Stomach (tissue), 8 donors: ENCODE measurements at regions not wholly inside any gene's neighbourhood (a gene's known extent, or its start where the extent isn't known, plus 50 kb on each side); places are given as distances from the start of the nearest gene placed in this dataset.

ENCODE experiments used
- DNase-seq, 2 donors: peaks; one replicate each; pipeline versions ENCODE4 v3.0.0 to v3.0.0-alpha.2; 2013 to 2019
- H3K27ac ChIP-seq, 5 donors: fragments of 200-600 bp in 4 of 5; sonication (generic) in 4 of 5; one replicate each; pipeline ENCODE4 v1.5.1; 2013 to 2019; ENCODE audit warnings: mild to moderate bottlenecking in 1 of 5, moderate library complexity in 1 of 5
- H3K27me3 ChIP-seq, 3 donors: fragments of 200-600 bp; sonication (generic); one replicate each; pipeline ENCODE4 v1.5.1; 2017 to 2019; ENCODE audit warnings: mixed run types in 1 of 3
- H3K36me3 ChIP-seq, 4 donors: fragments of 200-600 bp; sonication (generic); 1 replicate in 3 of 4; 2 replicates in 1 of 4; pipeline ENCODE4 v1.5.1; 2016 to 2019
- H3K4me1 ChIP-seq, 4 donors: fragments of 200-600 bp; sonication (generic); one replicate each; pipeline ENCODE4 v1.5.1; 2016 to 2019
- H3K4me3 ChIP-seq, 4 donors: fragments of 200-600 bp; sonication (generic) in 3 of 4; one replicate each; pipeline ENCODE4 v1.5.1; 2016 to 2019; ENCODE audit warnings: mild to moderate bottlenecking in 1 of 4
- H3K9me3 ChIP-seq, 4 donors: fragments of 200-600 bp; sonication (generic); one replicate each; pipeline ENCODE4 v1.5.1; 2016 to 2019
- EP300 ChIP-seq: sonication (generic); formaldehyde crosslinking; IDR thresholded peaks from one replicate; pipeline ENCODE4 v1.6.1; 2017; ENCODE audit warnings: antibody characterized with exemption
- POLR2A ChIP-seq, 4 donors: fragments of 450-650 bp; IDR thresholded peaks; one replicate each; pipeline ENCODE4 v1.6.1; 2016; ENCODE audit warnings: antibody characterized with exemption in 4 of 4, control low read depth in 2 of 4, mild to moderate bottlenecking in 1 of 4, moderate library complexity in 1 of 4
- POLR2AphosphoS5 ChIP-seq, 3 donors: sonication (generic); formaldehyde crosslinking; IDR thresholded peaks; one replicate each; pipeline ENCODE4 v1.6.1; 2016; ENCODE audit warnings: antibody characterized with exemption in 3 of 3
- WGBS, 5 donors: extraction: QIAGEN DNeasy Blood & Tissue Kit in 3 of 5; methylation state at CpG; one replicate each; pipeline versions ENCODE4 v1.1.5 to v1.1.7; 2013 to 2018; 5-methylcytosine and 5-hydroxymethylcytosine counted together
- intact Hi-C: fragments of 100-400 bp; cut with DNase I; formaldehyde crosslinking; loops from one replicate; pipeline ENCODE4 v1.15.1; 2023; ENCODE audit warnings: low total_unique reads
- TF ChIP-seq, protein P1 (sequence below), 7 experiments: fragments of 450-650 bp in 4 of 7; fragments of 200-600 bp in 3 of 7; sonication (generic) in 3 of 7; IDR thresholded peaks; one replicate each; pipeline ENCODE4 v1.5.1; 2016 to 2019; ENCODE audit warnings: antibody characterized with exemption in 7 of 7, control low read depth in 2 of 7, mild to moderate bottlenecking in 1 of 7
- donor health status: healthy with polysubstance abuse.
- donor health status: Bipolar disorder and iron deficiency.
- donor health status: healthy.

DNA sequence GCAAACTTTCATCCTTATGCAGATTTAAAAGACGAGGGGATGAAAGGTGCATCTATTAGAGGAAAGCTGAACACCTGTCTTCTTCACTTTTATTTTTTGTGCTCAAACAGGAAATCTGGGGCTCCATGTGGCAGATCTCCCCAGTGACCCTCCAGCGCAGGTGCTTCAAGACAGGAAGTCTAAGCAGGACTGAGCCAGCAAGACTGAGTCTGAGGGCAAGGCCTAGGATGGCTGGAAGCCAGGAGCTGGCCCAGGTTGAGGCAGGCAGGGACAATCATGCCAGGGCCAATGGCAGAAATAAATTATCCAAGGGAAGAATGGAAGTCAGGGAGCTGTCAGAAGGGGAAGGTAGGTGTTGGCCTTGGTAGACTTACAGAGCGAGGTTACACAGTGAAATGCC, 101.1 kb upstream of the SPON1 start:
- H3K27me3 ChIP-seq = no peaks in the 10 kb centered on the region
- no peak overlapping the region for H3K27ac ChIP-seq
- H3K4me3 ChIP-seq = no peak overlapping the region
- H3K4me1 ChIP-seq = no peaks in the 10 kb centered on the region
- no peaks in the 10 kb centered on the region for H3K36me3 ChIP-seq
- no peak for DNase-seq
- no peak for TF ChIP-seq POLR2A (IDR thresholded peaks at IDR 0.05)
- TF ChIP-seq EP300 = no peak
- 76 to 84% (median 78%) methylated on average over 3 of the region's 3 CpGs for WGBS, 5 donors
- H3K9me3 ChIP-seq = no peaks in the 10 kb centered on the region
- intact Hi-C loops = no loop called here

- no peaks in the 10 kb centered on the region for H3K9me3 ChIP-seq
- no peaks in the 10 kb centered on the region for H3K36me3 ChIP-seq
- no peak overlapping the region for H3K4me3 ChIP-seq
- WGBS, 5 donors = 79 to 86% (median 86%) methylated on average over 3 of the region's 3 CpGs
- intact Hi-C loops = no loop called here
- TF ChIP-seq EP300 (no peak), POLR2A (IDR thresholded peaks at IDR 0.05) (no peak), POLR2AphosphoS5 (IDR thresholded peaks at IDR 0.05) (no peak)
- TF ChIP-seq, protein P1, sequence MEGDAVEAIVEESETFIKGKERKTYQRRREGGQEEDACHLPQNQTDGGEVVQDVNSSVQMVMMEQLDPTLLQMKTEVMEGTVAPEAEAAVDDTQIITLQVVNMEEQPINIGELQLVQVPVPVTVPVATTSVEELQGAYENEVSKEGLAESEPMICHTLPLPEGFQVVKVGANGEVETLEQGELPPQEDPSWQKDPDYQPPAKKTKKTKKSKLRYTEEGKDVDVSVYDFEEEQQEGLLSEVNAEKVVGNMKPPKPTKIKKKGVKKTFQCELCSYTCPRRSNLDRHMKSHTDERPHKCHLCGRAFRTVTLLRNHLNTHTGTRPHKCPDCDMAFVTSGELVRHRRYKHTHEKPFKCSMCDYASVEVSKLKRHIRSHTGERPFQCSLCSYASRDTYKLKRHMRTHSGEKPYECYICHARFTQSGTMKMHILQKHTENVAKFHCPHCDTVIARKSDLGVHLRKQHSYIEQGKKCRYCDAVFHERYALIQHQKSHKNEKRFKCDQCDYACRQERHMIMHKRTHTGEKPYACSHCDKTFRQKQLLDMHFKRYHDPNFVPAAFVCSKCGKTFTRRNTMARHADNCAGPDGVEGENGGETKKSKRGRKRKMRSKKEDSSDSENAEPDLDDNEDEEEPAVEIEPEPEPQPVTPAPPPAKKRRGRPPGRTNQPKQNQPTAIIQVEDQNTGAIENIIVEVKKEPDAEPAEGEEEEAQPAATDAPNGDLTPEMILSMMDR (IDR thresholded peaks at IDR 0.05) = no peak
- H3K4me1 ChIP-seq = no peaks in the 10 kb centered on the region
- H3K27ac ChIP-seq = no peak overlapping the region
- no peak for DNase-seq
- H3K27me3 ChIP-seq = no peaks in the 10 kb centered on the region
Measured at GRCh38 chr11:13862845-13863392, 99.6 kb upstream of the SPON1 start.

DNA sequence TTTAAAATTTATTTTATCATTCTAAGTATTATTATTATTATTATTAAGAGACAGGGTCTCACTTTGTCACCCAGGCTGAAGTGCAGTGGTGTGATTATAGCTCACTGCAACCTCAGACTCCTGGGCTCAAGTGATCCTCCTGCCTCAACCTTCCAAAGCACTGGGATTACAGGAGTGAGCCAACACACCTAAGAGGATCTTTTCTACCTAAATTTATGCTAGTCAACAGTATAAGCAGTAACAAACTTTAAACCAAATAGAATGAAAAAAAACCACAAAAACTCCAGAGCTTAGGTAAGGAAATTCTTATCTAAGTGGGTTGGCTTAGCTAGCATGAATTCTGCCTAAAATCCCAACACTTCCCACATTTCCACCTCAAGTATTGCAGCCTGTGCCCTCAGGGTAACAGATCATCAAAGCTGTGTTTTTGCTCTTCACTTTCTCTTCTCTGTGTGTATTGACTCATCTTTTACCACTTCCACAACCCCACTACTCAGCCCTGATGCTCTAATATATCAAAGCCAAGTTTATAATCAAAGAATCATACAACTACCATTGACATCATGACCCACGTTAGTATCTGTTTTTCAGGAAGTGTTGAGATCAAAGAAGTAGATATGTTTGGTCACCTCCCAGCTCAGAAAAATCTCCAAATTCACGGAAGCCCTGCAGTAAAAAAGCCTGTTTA, 93.7 kb upstream of the SPON1 start:
- 42 to 54% (median 44%) methylated on average over 2 of the region's 2 CpGs for WGBS, 5 donors
- H3K9me3 ChIP-seq = no peaks in the 10 kb centered on the region
- peaks cover 0 to 7% (median 0%) of the 10 kb centered on the region in 4 donors for H3K4me1 ChIP-seq
- peak in 1 of 2 donors; percentile 37 for DNase-seq
- H3K27ac ChIP-seq = no peak overlapping the region
- intact Hi-C loops = no loop called here
- H3K36me3 ChIP-seq = no peaks in the 10 kb centered on the region
- H3K4me3 ChIP-seq = no peak overlapping the region
- peaks cover 0 to 3% (median 0%) of the 10 kb centered on the region in 3 donors for H3K27me3 ChIP-seq
- TF ChIP-seq POLR2AphosphoS5 (IDR thresholded peaks at IDR 0.05) (no peak), EP300 (no peak), POLR2A (IDR thresholded peaks at IDR 0.05) (no peak)
- TF ChIP-seq, protein P1 (IDR thresholded peaks at IDR 0.05) = no peak

GRCh38 chr11:13869398-13869886, 93.1 kb upstream of the SPON1 start:
- WGBS, 5 donors = 58 to 82% (median 80%) methylated on average over 1 of the region's 1 CpG
- TF ChIP-seq, protein P1 (IDR thresholded peaks at IDR 0.05) = no peak
- TF ChIP-seq POLR2AphosphoS5 (IDR thresholded peaks at IDR 0.05) (no peak), POLR2A (IDR thresholded peaks at IDR 0.05) (no peak), EP300 (no peak)

GRCh38 chr11:13874597-13874996, 87.9 kb upstream of the SPON1 start:
- H3K9me3 ChIP-seq = no peaks in the 10 kb centered on the region
- H3K27me3 ChIP-seq = peaks cover 0 to 3% (median 0%) of the 10 kb centered on the region in 3 donors
- no peak overlapping the region for H3K27ac ChIP-seq
- intact Hi-C loops = no loop called here
- DNase-seq = no peak
- H3K4me3 ChIP-seq = no peak overlapping the region
- TF ChIP-seq POLR2AphosphoS5 (IDR thresholded peaks at IDR 0.05) (no peak), EP300 (no peak), POLR2A (IDR thresholded peaks at IDR 0.05) (no peak)
- TF ChIP-seq, protein P1 (IDR thresholded peaks at IDR 0.05) = no peak
- no peaks in the 10 kb centered on the region for H3K36me3 ChIP-seq
- H3K4me1 ChIP-seq = peaks cover 0 to 7% (median 0%) of the 10 kb centered on the region in 4 donors

More at GRCh38 chr11:13869398-13869886, 93.1 kb upstream of the SPON1 start:
- intact Hi-C loops = no loop called here
- peaks cover 0 to 7% (median 0%) of the 10 kb centered on the region in 4 donors for H3K4me1 ChIP-seq
- no peak overlapping the region for H3K4me3 ChIP-seq
- H3K27ac ChIP-seq = no peak overlapping the region
- DNase-seq = no peak
- H3K36me3 ChIP-seq = no peaks in the 10 kb centered on the region
- H3K9me3 ChIP-seq = no peaks in the 10 kb centered on the region
- peaks cover 0 to 3% (median 0%) of the 10 kb centered on the region in 3 donors for H3K27me3 ChIP-seq
